ENCODE measurements at regions not wholly inside any gene's neighbourhood (a gene's known extent, or its start where the extent isn't known, plus 50 kb on each side); places are given as distances from the start of the nearest gene placed in this dataset.
"Not testable (repeated sequence)": the region's sequence is repeated elsewhere in the genome, so short reads cannot be mapped to it uniquely, and the experiment has no call there.

- no peak for DNase-seq (ENCODE audit: low read depth, low spot score)
- Mint-ChIP-seq H3K27me3 (ENCODE audit: low read depth) (no peaks in the 10 kb centered on the region), H3K4me1 (no peaks in the 10 kb centered on the region), H3K27ac (ENCODE audit: unreplicated experiment) (no peak overlapping the region), H3K9me3 (no peaks in the 10 kb centered on the region), H3K36me3 (ENCODE audit: low read depth) (no peaks in the 10 kb centered on the region), H3K4me3 (no peak overlapping the region)
- no peak for TF ChIP-seq CTCF (conservative IDR thresholded peaks at IDR 0.05)
Measured at GRCh38 chrX:124747295-124747694, 400.9 kb downstream of the SH2D1A start.

- H3K4me1 Mint-ChIP-seq: no peaks in the 10 kb centered on the region
- peaks cover 7% of the 10 kb centered on the region for H3K36me3 Mint-ChIP-seq (ENCODE audit: low read depth)
- peaks cover 2% of the 10 kb centered on the region for H3K9me3 Mint-ChIP-seq
- TF ChIP-seq CTCF (conservative IDR thresholded peaks at IDR 0.05): no peak
- no peak overlapping the region for H3K4me3 Mint-ChIP-seq
- no peak for DNase-seq (ENCODE audit: low read depth, low spot score)
- no peak overlapping the region for H3K27ac Mint-ChIP-seq (ENCODE audit: unreplicated experiment)
- H3K27me3 Mint-ChIP-seq (ENCODE audit: low read depth): no peaks in the 10 kb centered on the region
Measured at GRCh38 chrX:124764354-124764753, 418.0 kb downstream of the SH2D1A start.

DNA sequence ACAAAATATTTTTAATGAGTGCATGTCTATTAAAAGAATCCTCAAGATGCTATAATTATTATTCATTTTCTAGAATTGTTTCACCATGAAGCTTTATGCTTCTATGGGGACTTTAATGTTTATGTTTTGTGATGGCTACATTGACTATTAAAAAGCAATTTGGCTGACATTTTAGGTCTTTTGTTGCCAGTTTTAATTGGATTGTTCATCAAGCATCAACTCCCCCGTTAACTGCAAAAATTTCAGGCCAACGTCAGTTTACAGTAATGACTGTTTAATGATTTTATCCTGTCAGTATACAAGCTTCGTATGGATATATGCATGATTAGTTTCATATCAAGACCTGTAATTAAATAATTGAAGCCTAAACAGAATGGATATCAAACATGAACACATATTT lies 422.8 kb downstream of the SH2D1A start:
- Mint-ChIP-seq H3K27me3 (ENCODE audit: low read depth) (no peaks in the 10 kb centered on the region), H3K9me3 (no peaks in the 10 kb centered on the region), H3K27ac (ENCODE audit: unreplicated experiment) (no peak overlapping the region), H3K36me3 (ENCODE audit: low read depth) (no peaks in the 10 kb centered on the region), H3K4me1 (no peaks in the 10 kb centered on the region), H3K4me3 (no peak overlapping the region)
- DNase-seq (ENCODE audit: low read depth, low spot score): no peak
- TF ChIP-seq CTCF (conservative IDR thresholded peaks at IDR 0.05): no peak

DNA sequence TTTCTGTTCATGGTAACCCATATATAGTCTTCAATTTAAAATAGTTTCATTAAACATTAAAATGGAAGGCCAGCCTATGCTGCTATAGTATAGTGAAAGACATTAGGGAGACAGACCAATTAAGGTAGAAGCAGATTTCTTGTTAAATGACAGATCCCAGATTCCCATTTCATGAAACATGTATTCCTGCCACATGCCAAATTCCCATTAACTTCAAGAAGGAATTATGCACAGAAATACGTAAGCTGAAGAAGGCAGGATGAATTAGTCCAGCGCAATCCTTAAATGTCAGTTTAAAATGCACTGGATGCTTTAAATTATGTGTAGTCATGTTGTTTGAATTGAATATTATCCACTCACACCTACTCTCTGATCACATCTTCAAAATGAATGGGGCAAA lies 424.9 kb downstream of the SH2D1A start:
- DNase-seq (ENCODE audit: low read depth, low spot score): no peak

GRCh38 chrX:124788253-124788652 lies 441.9 kb downstream of the SH2D1A start:
- not testable (repeated sequence) for H3K4me3 Mint-ChIP-seq; H3K9me3 Mint-ChIP-seq; DNase-seq (ENCODE audit: low read depth, low spot score); H3K27ac Mint-ChIP-seq (ENCODE audit: unreplicated experiment); H3K4me1 Mint-ChIP-seq; H3K27me3 Mint-ChIP-seq (ENCODE audit: low read depth); H3K36me3 Mint-ChIP-seq (ENCODE audit: low read depth)

More for the DNA sequence above, 424.9 kb downstream of the SH2D1A start:
- no peak overlapping the region for H3K4me3 Mint-ChIP-seq
- no peaks in the 10 kb centered on the region for H3K9me3 Mint-ChIP-seq
- H3K4me1 Mint-ChIP-seq: no peaks in the 10 kb centered on the region
- no peak for TF ChIP-seq CTCF (conservative IDR thresholded peaks at IDR 0.05)
- H3K27ac Mint-ChIP-seq (ENCODE audit: unreplicated experiment): no peak overlapping the region
- H3K27me3 Mint-ChIP-seq (ENCODE audit: low read depth): no peaks in the 10 kb centered on the region
- H3K36me3 Mint-ChIP-seq (ENCODE audit: low read depth): no peaks in the 10 kb centered on the region

DNA sequence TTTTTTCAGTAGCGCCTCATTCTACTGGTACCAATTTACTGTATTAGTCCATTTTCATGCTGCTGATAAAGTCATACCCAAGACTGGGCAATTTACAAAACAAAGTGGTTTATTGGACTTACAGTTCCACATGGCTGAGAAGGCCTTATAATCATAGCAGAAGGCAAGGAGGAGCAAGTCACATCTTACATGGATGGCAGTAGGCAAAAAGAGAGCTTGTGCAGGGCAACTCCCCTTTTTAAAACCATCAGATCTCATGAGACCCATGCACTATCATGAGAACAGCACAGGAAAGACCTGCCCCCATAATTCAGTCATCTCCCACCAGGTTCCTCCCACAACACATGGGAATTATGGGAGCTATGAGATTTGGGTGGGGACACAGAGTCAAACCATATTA lies 443.5 kb downstream of the SH2D1A start:
- not testable (repeated sequence) for H3K27ac Mint-ChIP-seq (ENCODE audit: unreplicated experiment); H3K4me1 Mint-ChIP-seq; H3K9me3 Mint-ChIP-seq; DNase-seq (ENCODE audit: low read depth, low spot score); H3K36me3 Mint-ChIP-seq (ENCODE audit: low read depth); H3K4me3 Mint-ChIP-seq; H3K27me3 Mint-ChIP-seq (ENCODE audit: low read depth)

Data from neural crest cell (in vitro differentiated cells).